ENCODE measurements at regions not wholly inside any gene's neighbourhood (a gene's known extent, or its start where the extent isn't known, plus 50 kb on each side); places are given as distances from the start of the nearest gene placed in this dataset.

- TF ChIP-seq POLR2A (IDR thresholded peaks at IDR 0.05) (no peak), CTCF (IDR thresholded peaks at IDR 0.05) (no peak), POLR2AphosphoS5 (IDR thresholded peaks at IDR 0.05) (no peak)
- Histone ChIP-seq H3K36me3 (no peaks in the 10 kb centered on the region), H3K4me1 (replicated peaks) (no peaks in the 10 kb centered on the region), H3K27me3 (replicated peaks; ENCODE audit: insufficient read depth) (no peaks in the 10 kb centered on the region), H3K27ac (no peak overlapping the region), H3K9me3 (no peaks in the 10 kb centered on the region), H3K4me3 (no peak overlapping the region)
- intact Hi-C loops (cut with DNase I): loop anchor here (5.0 kb wide), 1 partner anchor 170 kb away; no protein-coding TSS in a partner anchor
- no peak for DNase-seq (ENCODE audit: low spot score)
- WGBS: 47% methylated on average over 1 of the region's 1 CpG
Observed at GRCh38 chr2:189287363-189287762, 107.8 kb upstream of the COL5A2 start.

- H3K4me1 ChIP-seq (replicated peaks): no peaks in the 10 kb centered on the region
- no peaks in the 10 kb centered on the region for H3K9me3 ChIP-seq
- WGBS: 0% methylated on average over 1 of the region's 1 CpG
- intact Hi-C loops (cut with DNase I): loop anchor here (5.0 kb wide), 1 partner anchor 171 kb away; no protein-coding TSS in a partner anchor
- DNase-seq (ENCODE audit: low spot score): no peak
- no peak overlapping the region for H3K27ac ChIP-seq
- H3K4me3 ChIP-seq: no peak overlapping the region
- no peaks in the 10 kb centered on the region for H3K27me3 ChIP-seq (replicated peaks; ENCODE audit: insufficient read depth)
- H3K36me3 ChIP-seq: no peaks in the 10 kb centered on the region
- TF ChIP-seq POLR2A (IDR thresholded peaks at IDR 0.05) (no peak), CTCF (IDR thresholded peaks at IDR 0.05) (peak in 3 of 4 experiments; percentile 41 to 56 (median 50))
Observed at GRCh38 chr2:189287982-189288521, 108.5 kb upstream of the COL5A2 start.

GRCh38 chr2:189291460-189291859 is 111.9 kb upstream of the COL5A2 start:
- DNase-seq (ENCODE audit: low spot score): no peak
- Histone ChIP-seq H3K4me1 (replicated peaks) (no peaks in the 10 kb centered on the region), H3K36me3 (no peaks in the 10 kb centered on the region), H3K9me3 (no peaks in the 10 kb centered on the region), H3K4me3 (no peak overlapping the region), H3K27ac (no peak overlapping the region), H3K27me3 (replicated peaks; ENCODE audit: insufficient read depth) (no peaks in the 10 kb centered on the region)
- no peak for TF ChIP-seq POLR2A (IDR thresholded peaks at IDR 0.05)
- TF ChIP-seq CTCF (IDR thresholded peaks at IDR 0.05): no peak
- TF ChIP-seq POLR2AphosphoS5 (IDR thresholded peaks at IDR 0.05): no peak
- WGBS: 90% methylated on average over 1 of the region's 1 CpG
- intact Hi-C loops (cut with DNase I): no loop called here

GRCh38 chr2:189293164-189293563 is 113.6 kb upstream of the COL5A2 start:
- DNase-seq (ENCODE audit: low spot score): no peak
- H3K4me3 ChIP-seq: no peak overlapping the region
- H3K27me3 ChIP-seq (replicated peaks; ENCODE audit: insufficient read depth): no peaks in the 10 kb centered on the region
- H3K36me3 ChIP-seq: no peaks in the 10 kb centered on the region
- H3K9me3 ChIP-seq: no peaks in the 10 kb centered on the region
- WGBS: 74% methylated on average over 3 of the region's 3 CpGs
- no peaks in the 10 kb centered on the region for H3K4me1 ChIP-seq (replicated peaks)
- TF ChIP-seq CTCF (IDR thresholded peaks at IDR 0.05) (no peak), POLR2AphosphoS5 (IDR thresholded peaks at IDR 0.05) (no peak)
- intact Hi-C loops (cut with DNase I): no loop called here
- no peak overlapping the region for H3K27ac ChIP-seq

GRCh38 chr2:189297446-189297845 is 117.9 kb upstream of the COL5A2 start:
- Histone ChIP-seq H3K4me3 (no peak overlapping the region), H3K4me1 (replicated peaks) (no peaks in the 10 kb centered on the region), H3K27me3 (replicated peaks; ENCODE audit: insufficient read depth) (no peaks in the 10 kb centered on the region), H3K36me3 (no peaks in the 10 kb centered on the region), H3K9me3 (no peaks in the 10 kb centered on the region), H3K27ac (no peak overlapping the region)
- no peak for DNase-seq (ENCODE audit: low spot score)
- no peak for TF ChIP-seq POLR2A (IDR thresholded peaks at IDR 0.05)
- TF ChIP-seq POLR2AphosphoS5 (IDR thresholded peaks at IDR 0.05): no peak
- intact Hi-C loops (cut with DNase I): no loop called here
